GM13977 (cell line): ENCODE measurements at regions not wholly inside any gene's neighbourhood (a gene's known extent, or its start where the extent isn't known, plus 50 kb on each side); places are given as distances from the start of the nearest gene placed in this dataset.

Experiments
- DNase-seq: peaks from one replicate; pipeline ENCODE4 v3.0.0; 2012; ENCODE audit warnings: low spot score
- CTCF ChIP-seq: IDR thresholded peaks from 2 replicates; pipeline ENCODE4 v1.5.1; 2012; ENCODE audit warnings: mild to moderate bottlenecking, control low read depth; ENCODE audit not compliant: insufficient read depth; ENCODE audit errors: extremely low read depth, missing control alignments
- in situ Hi-C: fragments of 300-500 bp; cut with MboI; formaldehyde crosslinking; loops from one replicate; pipeline ENCODE4 v1.12.0; 2022; ENCODE audit warnings: low sequenced_read_pairs, low pct_unique_long_range_greater_than_20kb, mixed read lengths, inconsistent platforms; ENCODE audit not compliant: unreplicated experiment

GRCh38 chr14:42299692-42300091 is 693.0 kb downstream of the LRFN5 start:
- in situ Hi-C loops, result no loop called here
- DNase-seq, result no peak
- TF ChIP-seq CTCF, result no peak

GRCh38 chr14:42293180-42293579 is 686.5 kb downstream of the LRFN5 start:
- no peak for DNase-seq
- in situ Hi-C loops, result no loop called here
- TF ChIP-seq CTCF, result no peak

GRCh38 chr14:42277840-42278239 is 671.2 kb downstream of the LRFN5 start:
- no peak for TF ChIP-seq CTCF
- in situ Hi-C loops, result no loop called here
- DNase-seq, result peak; percentile 4

- in situ Hi-C loops, result no loop called here
- TF ChIP-seq CTCF, result no peak
Measured at GRCh38 chr14:42269234-42269633, 662.6 kb downstream of the LRFN5 start.

GRCh38 chr14:42248131-42248530 is 641.5 kb downstream of the LRFN5 start:
- in situ Hi-C loops, result no loop called here
- no peak for TF ChIP-seq CTCF
- DNase-seq, result no peak

More at GRCh38 chr14:42269234-42269633, 662.6 kb downstream of the LRFN5 start:
- DNase-seq, result no peak

- DNase-seq, result no peak
- TF ChIP-seq CTCF, result no peak
- in situ Hi-C loops, result no loop called here
Measured at GRCh38 chr14:42241101-42241500, 634.4 kb downstream of the LRFN5 start.

- in situ Hi-C loops, result no loop called here
- no peak for DNase-seq
- TF ChIP-seq CTCF, result no peak
Measured at GRCh38 chr14:42229976-42230375, 623.3 kb downstream of the LRFN5 start.
